Activated CD4-positive, alpha-beta T cell treated with anti-CD3 and anti-CD28 coated beads for 24 hours (primary cell): ENCODE measurements at regions not wholly inside any gene's neighbourhood (a gene's known extent, or its start where the extent isn't known, plus 50 kb on each side); places are given as distances from the start of the nearest gene placed in this dataset.

Experiments used
- DNase-seq, 2 donors: peaks; one replicate each; pipeline ENCODE4 v3.0.0-alpha.2; 2020; ENCODE audit warnings: low read depth in 2 of 2

GRCh38 chr17:74045608-74046280 lies 157.7 kb upstream of the RPL38 start:
- DNase-seq = no peak

GRCh38 chr17:74049167-74049966 lies 154.1 kb upstream of the RPL38 start:
- DNase-seq = no peak

GRCh38 chr17:74049967-74050458 lies 153.5 kb upstream of the RPL38 start:
- no peak for DNase-seq

- no peak for DNase-seq
These were observed 152.1 kb upstream of the RPL38 start for GRCh38 chr17:74051348-74051747.

- no peak for DNase-seq
These were observed 150.3 kb upstream of the RPL38 start for GRCh38 chr17:74052993-74053711.

DNA sequence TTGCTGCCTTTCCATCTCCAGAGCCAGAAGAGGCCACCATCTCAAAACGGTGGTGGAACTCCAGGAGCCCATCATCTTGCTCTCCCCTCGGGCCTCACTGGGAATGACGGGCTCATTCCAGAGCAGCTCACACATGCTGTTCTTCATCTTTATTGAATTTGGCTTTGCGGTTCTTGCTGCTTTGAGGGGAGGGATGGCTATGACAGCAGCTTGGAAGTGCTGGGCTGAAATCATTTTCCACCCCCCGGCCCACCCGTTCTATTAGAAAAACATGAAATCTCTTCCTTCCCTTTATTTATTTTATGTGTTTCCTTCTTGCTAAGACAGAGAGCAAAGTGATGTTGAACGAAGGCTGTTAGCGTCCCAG lies 149.8 kb upstream of the RPL38 start:
- DNase-seq = no peak

GRCh38 chr17:74054249-74054648 lies 149.2 kb upstream of the RPL38 start:
- no peak for DNase-seq

DNA sequence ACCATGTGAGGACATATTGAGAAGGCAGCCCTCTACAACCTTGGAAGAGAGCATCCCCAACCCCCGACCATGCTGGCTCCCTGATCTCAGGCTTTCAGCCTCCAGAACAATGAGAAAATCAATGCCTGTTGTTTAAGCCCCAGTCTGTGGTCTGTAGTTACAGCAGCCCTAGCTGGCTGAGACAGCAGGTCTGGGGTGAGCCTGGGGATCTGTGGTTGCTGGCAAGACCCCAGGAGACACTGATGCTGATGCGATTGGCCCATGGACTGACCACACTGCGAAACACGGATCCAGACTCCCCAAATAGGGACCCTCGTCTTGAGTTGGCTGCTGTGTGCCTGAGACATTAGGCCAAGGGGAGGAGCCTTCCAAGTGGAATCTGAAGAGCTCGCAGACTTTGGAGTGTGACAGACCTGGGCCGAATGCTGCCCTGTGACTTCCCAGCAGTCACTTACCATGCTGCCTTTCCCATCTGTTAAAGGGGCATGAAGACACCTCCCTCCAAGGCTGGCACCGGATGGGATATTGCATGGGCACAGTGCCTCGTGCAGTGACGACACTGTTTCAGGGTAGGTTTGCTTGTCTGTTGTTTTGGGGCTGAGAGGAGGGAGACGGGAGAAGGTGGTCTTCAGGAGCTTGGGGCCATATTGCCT lies 147.8 kb upstream of the RPL38 start:
- no peak for DNase-seq

DNA sequence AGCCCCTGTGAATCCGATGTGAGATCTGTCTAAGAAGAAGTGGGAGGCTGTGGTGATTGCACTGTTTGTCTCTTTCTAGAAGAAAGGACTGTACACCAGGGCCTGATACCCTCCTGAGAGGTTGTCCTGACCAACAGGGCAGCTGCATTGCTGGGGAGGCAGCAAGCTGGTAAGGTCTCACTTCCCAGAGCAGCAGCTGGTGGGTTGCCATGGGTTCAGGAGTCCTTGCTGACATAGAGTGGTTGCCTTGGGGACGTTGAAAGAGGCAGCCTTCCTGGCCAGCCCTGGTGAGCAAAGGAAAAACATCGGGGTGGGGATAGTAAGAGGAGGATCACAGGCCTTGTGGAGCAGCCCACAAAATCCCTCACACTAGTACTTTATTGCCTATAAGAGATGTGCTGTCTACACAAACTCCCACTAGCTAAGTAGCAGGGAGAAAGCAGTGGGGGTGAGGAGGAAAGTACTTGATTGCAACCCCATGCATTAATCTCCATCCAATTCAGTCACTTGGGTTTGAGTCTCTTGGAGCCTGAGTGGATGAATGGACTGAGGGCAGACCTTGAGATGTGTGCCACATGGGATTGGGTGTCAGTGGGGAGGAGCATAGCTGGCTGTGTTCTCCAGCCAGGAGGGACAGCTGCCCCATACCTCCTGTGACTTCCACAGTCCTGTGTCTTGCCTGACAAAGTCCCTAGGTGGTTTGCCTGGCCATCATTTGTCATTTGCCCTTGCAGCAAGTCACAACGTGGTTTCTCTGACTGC lies 143.8 kb upstream of the RPL38 start:
- DNase-seq = no peak

- no peak for DNase-seq
These were observed 141.7 kb upstream of the RPL38 start for GRCh38 chr17:74061758-74062157.

DNA sequence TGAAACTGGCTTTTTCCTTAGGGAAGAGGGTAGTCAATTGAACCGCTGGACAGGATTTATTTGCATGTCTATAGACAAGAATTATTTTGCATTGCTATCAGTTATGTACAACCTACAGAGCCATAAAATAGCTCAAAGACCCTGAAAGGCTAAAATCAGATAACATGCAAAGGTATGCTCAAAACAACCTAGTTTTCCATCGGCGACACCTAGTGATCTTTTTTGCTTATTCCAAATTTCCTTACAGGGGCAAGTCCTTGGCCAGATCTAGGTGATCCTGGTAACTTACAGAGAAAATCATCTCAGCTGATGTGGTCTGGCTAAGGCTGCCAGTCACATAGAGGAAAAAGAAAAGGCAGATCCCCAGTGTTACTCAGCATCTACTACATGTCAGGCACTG lies 141.2 kb upstream of the RPL38 start:
- no peak for DNase-seq

- no peak for DNase-seq
These were observed 140.0 kb upstream of the RPL38 start for GRCh38 chr17:74063439-74063838.

GRCh38 chr17:74070374-74070773 lies 133.1 kb upstream of the RPL38 start:
- no peak for DNase-seq

GRCh38 chr17:74070998-74071679 lies 132.3 kb upstream of the RPL38 start:
- DNase-seq = no peak

DNA sequence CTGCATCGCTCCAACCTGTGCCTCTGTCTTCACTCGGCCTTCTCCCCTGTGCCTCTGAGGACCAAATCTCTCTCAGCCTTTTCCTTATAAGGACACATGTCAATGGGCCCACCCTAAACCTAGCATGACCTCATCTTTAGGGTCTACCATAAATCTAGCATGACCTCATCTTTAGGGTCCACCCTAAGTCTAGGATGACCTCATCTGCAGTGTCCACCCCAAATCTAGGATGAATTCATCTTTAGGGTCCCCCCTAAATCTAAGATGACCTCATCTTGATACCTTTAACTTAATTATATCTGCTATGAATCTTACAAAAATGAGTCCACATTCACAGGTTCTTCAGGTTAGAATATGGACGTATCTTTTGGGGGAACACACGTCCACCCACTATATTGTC lies 131.1 kb upstream of the RPL38 start:
- DNase-seq = no peak

GRCh38 chr17:74076446-74076845 lies 127.0 kb upstream of the RPL38 start:
- no peak for DNase-seq

DNA sequence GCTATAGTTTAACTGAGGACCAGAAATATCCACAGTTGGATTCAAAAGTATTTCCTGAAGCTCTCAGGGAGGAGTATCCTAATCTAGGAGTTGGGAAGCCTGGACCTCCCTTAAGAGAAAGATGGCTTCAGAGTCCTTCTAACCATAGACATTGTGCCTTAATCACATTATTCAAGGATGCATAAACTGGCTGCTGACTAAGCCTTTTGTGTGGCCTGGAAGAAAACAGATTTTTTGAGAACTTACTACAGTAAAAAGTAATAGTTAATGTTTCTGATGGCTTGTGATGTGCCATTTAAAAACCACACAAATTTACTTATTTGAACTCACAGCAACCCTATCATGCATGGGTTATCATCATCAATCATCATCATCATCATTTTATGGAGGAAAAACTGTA lies 126.2 kb upstream of the RPL38 start:
- no peak for DNase-seq

DNA sequence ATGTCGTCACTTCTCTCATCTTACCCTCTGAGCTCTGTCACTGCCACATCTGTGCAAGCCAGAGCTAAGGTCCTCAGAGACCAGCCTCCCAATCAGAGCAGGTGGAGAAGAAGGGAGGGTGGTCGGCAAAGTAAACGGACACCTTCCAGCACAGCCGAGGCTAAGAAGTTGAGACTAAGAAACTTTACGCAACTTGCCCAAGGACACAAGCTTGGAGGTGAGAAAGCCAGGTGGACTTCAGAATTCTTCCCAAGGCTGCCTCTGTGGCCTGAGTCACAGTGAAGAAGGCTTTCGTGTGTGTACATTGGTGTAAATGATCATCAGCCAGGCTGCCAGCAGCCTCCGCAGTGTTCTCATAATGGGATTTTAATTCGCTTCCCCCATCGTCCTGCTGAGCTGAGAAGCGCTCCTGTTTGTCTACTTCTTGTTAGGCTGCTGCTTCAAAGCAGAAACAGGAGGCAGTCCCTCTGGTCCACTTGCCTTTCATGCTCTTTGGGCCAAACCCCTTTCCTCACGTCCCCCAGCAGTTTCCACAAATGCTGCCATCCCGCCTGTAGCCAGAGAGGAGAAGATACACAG lies 125.0 kb upstream of the RPL38 start:
- DNase-seq = no peak

- DNase-seq = no peak
These were observed 123.8 kb upstream of the RPL38 start for GRCh38 chr17:74079537-74080300.
